CD4-positive, alpha-beta T cell (primary cell): ENCODE measurements at regions not wholly inside any gene's neighbourhood (a gene's known extent, or its start where the extent isn't known, plus 50 kb on each side); places are given as distances from the start of the nearest gene placed in this dataset.

Source experiments
- ATAC-seq: fragments of 200-7000 bp; cut with Tn5 transposase; one replicate; pipeline ENCODE4 v1.10.0; 2022; ENCODE audit warnings: mild to moderate bottlenecking; ENCODE audit not compliant: poor library complexity
- CTCF ChIA-PET: fragments of 350-600 bp; sonication (Branson Sonifier 250); formaldehyde crosslinking; loops from one replicate; lab custom pipeline; 2021; ENCODE audit warnings: antibody characterized with exemption, inconsistent platforms; lab: Charles Lee
- POLR2A ChIA-PET: fragments of 350-600 bp; sonication (Branson Sonifier 250); formaldehyde crosslinking; loops from one replicate; lab custom pipeline; 2021; ENCODE audit warnings: antibody characterized with exemption, inconsistent platforms; lab: Charles Lee
- DNase-seq, 14 experiments: peaks; one replicate each; pipeline ENCODE4 v3.0.0-alpha.2; 2013 to 2020; ENCODE audit warnings: mixed read lengths in 2 of 14
- H3K27ac ChIP-seq, 2 donors: one replicate each; pipeline versions ENCODE4 v1.5.1 to v1.7.0; 2013; ENCODE audit warnings: low read length in 2 of 2, low read depth in 1 of 2, mild to moderate bottlenecking in 1 of 2
- H3K27me3 ChIP-seq, 2 experiments: 1 replicate in 1 of 2; 2 replicates in 1 of 2; pipeline versions ENCODE4 v1.6.1 to v1.7.0; 2013; ENCODE audit warnings: low read length in 2 of 2, control low read depth in 1 of 2, mild to moderate bottlenecking in 1 of 2, moderate library complexity in 1 of 2; ENCODE audit not compliant: insufficient read depth in 2 of 2, control insufficient read depth in 1 of 2
- H3K36me3 ChIP-seq: one replicate; pipeline ENCODE4 v1.6.1; 2013; ENCODE audit warnings: low read length, control low read depth; ENCODE audit not compliant: insufficient read depth
- H3K4me1 ChIP-seq: one replicate; pipeline ENCODE4 v1.6.1; 2013; ENCODE audit warnings: low read length, control low read depth; ENCODE audit not compliant: insufficient read depth
- H3K4me3 ChIP-seq: one replicate; pipeline ENCODE4 v1.5.1; 2013; ENCODE audit warnings: mild to moderate bottlenecking, low read length, moderate library complexity
- H3K9me3 ChIP-seq, 2 experiments: 1 replicate in 1 of 2; 2 replicates in 1 of 2; pipeline versions ENCODE4 v1.6.1 to v1.7.0; 2013; ENCODE audit warnings: low read length in 2 of 2, mild to moderate bottlenecking in 2 of 2, control low read depth in 1 of 2, moderate library complexity in 1 of 2; ENCODE audit not compliant: control insufficient read depth in 1 of 2, insufficient read depth in 1 of 2
- H3K27ac Mint-ChIP-seq: one replicate; pipeline ENCODE4 v1.8.0; 2020; ENCODE audit warnings: mixed read lengths
- H3K27me3 Mint-ChIP-seq: one replicate; pipeline ENCODE4 v1.8.0; 2021; ENCODE audit warnings: mixed read lengths
- H3K36me3 Mint-ChIP-seq: one replicate; pipeline ENCODE4 v1.8.0; 2021; ENCODE audit warnings: low read depth, mixed read lengths
- H3K4me1 Mint-ChIP-seq: one replicate; pipeline ENCODE4 v1.8.0; 2021; ENCODE audit warnings: low read depth, mixed read lengths
- H3K4me3 Mint-ChIP-seq: one replicate; pipeline ENCODE4 v1.8.0; 2020; ENCODE audit warnings: mild to moderate bottlenecking, mixed read lengths
- H3K9me3 Mint-ChIP-seq: one replicate; pipeline ENCODE4 v1.8.0; 2020; ENCODE audit warnings: mixed read lengths
- CTCF ChIP-seq: fragments of 200-600 bp; IDR thresholded peaks from one replicate; pipeline ENCODE4 v1.8.0; 2022; ENCODE audit warnings: antibody characterized with exemption, mild to moderate bottlenecking
- intact Hi-C, 2 experiments: fragments of 100-400 bp; cut with DNase I in 1 of 2; cut with micrococcal nuclease in 1 of 2; formaldehyde crosslinking; loops; one replicate each; pipeline versions ENCODE4 v1.15.1 to v1.9.0; 2023 to 2025; cut with DNase I, micrococcal nuclease

DNA sequence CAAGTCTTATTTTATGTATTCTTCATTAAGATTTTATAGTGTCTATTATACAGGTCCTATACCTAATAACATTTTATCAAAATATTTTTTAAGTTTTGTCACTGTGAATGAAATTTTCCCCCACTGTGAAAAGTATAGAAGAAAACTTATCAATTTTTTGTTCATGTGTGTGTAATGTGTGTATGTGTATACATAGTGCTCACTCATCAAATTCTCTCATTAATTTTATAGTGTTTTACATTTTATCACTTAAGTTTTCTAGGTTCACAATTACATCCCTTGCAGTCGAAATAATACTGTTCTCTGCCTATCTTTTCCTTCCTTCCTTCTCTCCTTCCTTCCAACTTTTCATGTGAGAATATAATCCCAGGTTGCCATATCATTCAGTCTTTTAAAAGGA is 93.2 kb upstream of the FBXO11 start:
- Histone ChIP-seq H3K27ac (no peak overlapping the region), H3K4me3 (no peak overlapping the region), H3K27me3 (no peaks in the 10 kb centered on the region), H3K9me3 (no peaks in the 10 kb centered on the region), H3K4me1 (no peaks in the 10 kb centered on the region), H3K36me3 (no peaks in the 10 kb centered on the region)
- Mint-ChIP-seq H3K27ac (no peak overlapping the region), H3K36me3 (no peaks in the 10 kb centered on the region), H3K4me1 (no peaks in the 10 kb centered on the region), H3K9me3 (no peaks in the 10 kb centered on the region), H3K27me3 (no peaks in the 10 kb centered on the region), H3K4me3 (no peak overlapping the region)
- TF ChIP-seq CTCF, result no peak
- CTCF ChIA-PET, result no interaction called here
- ATAC-seq (no peak), DNase-seq (no peak)
- intact Hi-C loops, result no loop called here
- POLR2A ChIA-PET, result no interaction called here

GRCh38 chr2:48001498-48001897 is 95.2 kb upstream of the FBXO11 start:
- Mint-ChIP-seq H3K27me3 (no peaks in the 10 kb centered on the region), H3K36me3 (no peaks in the 10 kb centered on the region), H3K4me3 (no peak overlapping the region), H3K9me3 (no peaks in the 10 kb centered on the region), H3K27ac (no peak overlapping the region), H3K4me1 (no peaks in the 10 kb centered on the region)
- POLR2A ChIA-PET, result no interaction called here
- Histone ChIP-seq H3K9me3 (no peaks in the 10 kb centered on the region), H3K4me1 (no peaks in the 10 kb centered on the region), H3K36me3 (no peaks in the 10 kb centered on the region), H3K27me3 (no peaks in the 10 kb centered on the region), H3K4me3 (no peak overlapping the region), H3K27ac (no peak overlapping the region)
- ATAC-seq (no peak), DNase-seq (no peak)
- CTCF ChIA-PET, result no interaction called here
- intact Hi-C loops, result no loop called here
- no peak for TF ChIP-seq CTCF

- Mint-ChIP-seq H3K36me3 (no peaks in the 10 kb centered on the region), H3K27me3 (no peaks in the 10 kb centered on the region), H3K9me3 (peaks cover 4% of the 10 kb centered on the region), H3K4me3 (no peak overlapping the region), H3K4me1 (no peaks in the 10 kb centered on the region), H3K27ac (no peak overlapping the region)
- POLR2A ChIA-PET, result no interaction called here
- H3K4me3 ChIP-seq, result no peak overlapping the region
- CTCF ChIA-PET, result no interaction called here
- ATAC-seq (no peak), DNase-seq (no peak)
- H3K36me3 ChIP-seq, result no peaks in the 10 kb centered on the region
- H3K27me3 ChIP-seq, result no peaks in the 10 kb centered on the region
- TF ChIP-seq CTCF, result no peak
- no peak overlapping the region for H3K27ac ChIP-seq
- H3K9me3 ChIP-seq, result no peaks in the 10 kb centered on the region
- intact Hi-C loops, result loop anchor here in 1 of 2 experiments (5.0 kb wide), 1 partner anchor 99 kb away; the partner anchor contains the start of gene FBXO11
- H3K4me1 ChIP-seq, result no peaks in the 10 kb centered on the region
Measured at GRCh38 chr2:48006094-48006493, 99.8 kb upstream of the FBXO11 start.
